Transverse colon (tissue), 4 donors: ENCODE measurements at regions not wholly inside any gene's neighbourhood (a gene's known extent, or its start where the extent isn't known, plus 50 kb on each side); places are given as distances from the start of the nearest gene placed in this dataset.

Experiments used
- DNase-seq: peaks from one replicate; pipeline ENCODE4 v3.0.0-alpha.2; 2019
- H3K27ac ChIP-seq, 4 donors: fragments of 200-600 bp; sonication (generic); 2 replicates each; pipeline ENCODE4 v1.5.1; 2016 to 2018; ENCODE audit warnings: inconsistent platforms in 4 of 4
- H3K27me3 ChIP-seq: fragments of 200-600 bp; sonication (generic); 2 replicates; pipeline ENCODE4 v1.5.1; 2017; ENCODE audit warnings: inconsistent platforms
- H3K36me3 ChIP-seq, 4 donors: fragments of 200-600 bp; sonication (generic); 2 replicates each; pipeline ENCODE4 v1.5.1; 2017 to 2019; ENCODE audit warnings: inconsistent platforms in 4 of 4
- H3K4me1 ChIP-seq, 4 donors: fragments of 200-600 bp; sonication (generic); 2 replicates each; pipeline ENCODE4 v1.5.1; 2017 to 2020; ENCODE audit warnings: inconsistent platforms in 4 of 4
- H3K4me3 ChIP-seq, 4 donors: fragments of 200-600 bp; sonication (generic); 1 replicate in 1 of 4; 2 replicates in 3 of 4; pipeline versions ENCODE4 v1.5.1 to v1.6.1; 2017 to 2019; ENCODE audit warnings: inconsistent platforms in 4 of 4
- H3K9me3 ChIP-seq, 2 donors: fragments of 200-600 bp; sonication (generic); 2 replicates each; pipeline ENCODE4 v1.5.1; 2017 to 2019; ENCODE audit warnings: inconsistent platforms in 2 of 2
- EP300 ChIP-seq: sonication (generic); formaldehyde crosslinking; IDR thresholded peaks from one replicate; pipeline ENCODE4 v1.6.1; 2017; ENCODE audit warnings: antibody characterized with exemption, low read depth
- POLR2A ChIP-seq: fragments of 450-650 bp; IDR thresholded peaks from one replicate; pipeline ENCODE4 v1.6.1; 2016; ENCODE audit warnings: antibody characterized with exemption, mild to moderate bottlenecking, moderate library complexity
- POLR2AphosphoS5 ChIP-seq, 3 donors: sonication (generic); formaldehyde crosslinking; IDR thresholded peaks; one replicate each; pipeline ENCODE4 v1.6.1; 2016; ENCODE audit warnings: antibody characterized with exemption in 3 of 3
- WGBS, 2 donors: methylation state at CpG; one replicate each; pipeline ENCODE4 v1.1.5; 2018; ENCODE audit warnings: low coverage in 1 of 2; 5-methylcytosine and 5-hydroxymethylcytosine counted together
- in situ Hi-C, 4 donors: fragments of 200-750 bp; cut with MboI; loops; one replicate each; pipeline versions ENCODE4 v1.15.0 to v1.15.1; 2017; ENCODE audit warnings: low sequenced_read_pairs in 3 of 4, low pct_ligation_motif_present in 1 of 4, low pct_unique_long_range_greater_than_20kb in 1 of 4
- intact Hi-C: fragments of 100-400 bp; cut with DNase I; formaldehyde crosslinking; loops from one replicate; pipeline ENCODE4 v1.15.1; 2023; ENCODE audit warnings: low total_unique reads
- TF ChIP-seq, protein P1 (sequence below), 5 experiments: fragments of 200-600 bp in 3 of 5; fragments of 450-650 bp in 2 of 5; sonication (generic) in 3 of 5; IDR thresholded peaks; 1 replicate in 2 of 5; 2 replicates in 3 of 5; pipeline ENCODE4 v1.5.1; 2016 to 2017; ENCODE audit warnings: antibody characterized with exemption in 5 of 5, inconsistent platforms in 3 of 5, mild to moderate bottlenecking in 2 of 5, moderate library complexity in 1 of 5

- no peaks in the 10 kb centered on the region for H3K4me1 ChIP-seq
- H3K27me3 ChIP-seq: no peaks in the 10 kb centered on the region
- intact Hi-C loops (no loop called here), in situ Hi-C loops (loop anchor here in 3 of 4 donors (25.0 kb wide), 2 partner anchors 498 to 1227 kb away; no protein-coding TSS in a partner anchor)
- no peaks in the 10 kb centered on the region for H3K9me3 ChIP-seq
- DNase-seq: no peak
- TF ChIP-seq EP300 (no peak), POLR2AphosphoS5 (IDR thresholded peaks at IDR 0.05) (no peak), POLR2A (no peak)
- TF ChIP-seq, protein P1, sequence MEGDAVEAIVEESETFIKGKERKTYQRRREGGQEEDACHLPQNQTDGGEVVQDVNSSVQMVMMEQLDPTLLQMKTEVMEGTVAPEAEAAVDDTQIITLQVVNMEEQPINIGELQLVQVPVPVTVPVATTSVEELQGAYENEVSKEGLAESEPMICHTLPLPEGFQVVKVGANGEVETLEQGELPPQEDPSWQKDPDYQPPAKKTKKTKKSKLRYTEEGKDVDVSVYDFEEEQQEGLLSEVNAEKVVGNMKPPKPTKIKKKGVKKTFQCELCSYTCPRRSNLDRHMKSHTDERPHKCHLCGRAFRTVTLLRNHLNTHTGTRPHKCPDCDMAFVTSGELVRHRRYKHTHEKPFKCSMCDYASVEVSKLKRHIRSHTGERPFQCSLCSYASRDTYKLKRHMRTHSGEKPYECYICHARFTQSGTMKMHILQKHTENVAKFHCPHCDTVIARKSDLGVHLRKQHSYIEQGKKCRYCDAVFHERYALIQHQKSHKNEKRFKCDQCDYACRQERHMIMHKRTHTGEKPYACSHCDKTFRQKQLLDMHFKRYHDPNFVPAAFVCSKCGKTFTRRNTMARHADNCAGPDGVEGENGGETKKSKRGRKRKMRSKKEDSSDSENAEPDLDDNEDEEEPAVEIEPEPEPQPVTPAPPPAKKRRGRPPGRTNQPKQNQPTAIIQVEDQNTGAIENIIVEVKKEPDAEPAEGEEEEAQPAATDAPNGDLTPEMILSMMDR (IDR thresholded peaks at IDR 0.05): no peak
- WGBS, 2 donors: 78 to 93% methylated on average over 2 to 5 of the region's 5 CpGs
- no peak overlapping the region for H3K4me3 ChIP-seq
- no peak overlapping the region for H3K27ac ChIP-seq
- H3K36me3 ChIP-seq: no peaks in the 10 kb centered on the region
Observed at GRCh38 chr18:8489761-8490160, 119.5 kb upstream of the RAB12 start.

GRCh38 chr18:8491516-8491915 is 117.7 kb upstream of the RAB12 start:
- in situ Hi-C loops (loop anchor here in 3 of 4 donors (25.0 kb wide), 2 partner anchors 496 to 1229 kb away; no protein-coding TSS in a partner anchor), intact Hi-C loops (no loop called here)
- Histone ChIP-seq H3K27ac (no peak overlapping the region), H3K4me1 (no peaks in the 10 kb centered on the region), H3K36me3 (no peaks in the 10 kb centered on the region), H3K9me3 (no peaks in the 10 kb centered on the region), H3K4me3 (no peak overlapping the region), H3K27me3 (no peaks in the 10 kb centered on the region)
- 78 to 85% methylated on average over 4 of the region's 4 CpGs for WGBS, 2 donors
- no peak for DNase-seq
- TF ChIP-seq POLR2A: no peak
- TF ChIP-seq POLR2AphosphoS5 (IDR thresholded peaks at IDR 0.05): no peak
- no peak for TF ChIP-seq EP300

DNA sequence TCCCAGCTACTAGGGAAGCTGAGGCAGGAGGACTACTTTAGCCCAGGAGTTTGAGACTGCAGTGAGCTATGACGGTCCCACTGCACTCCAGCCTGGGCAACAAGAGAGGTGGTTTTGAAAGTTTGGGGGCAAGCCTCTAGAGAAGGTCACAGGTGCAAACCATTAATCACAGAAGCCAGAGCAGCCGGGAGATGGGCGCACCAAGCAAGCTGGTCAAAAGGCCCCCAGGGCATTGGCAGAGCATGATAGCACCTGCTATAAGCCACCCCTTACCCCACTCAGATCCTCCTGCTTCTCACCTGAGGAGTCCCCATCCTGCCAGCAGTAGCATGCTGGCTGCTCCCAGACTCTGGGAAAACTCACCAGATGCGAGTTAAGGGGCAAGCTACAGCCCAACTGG is 116.1 kb upstream of the RAB12 start:
- no peak overlapping the region for H3K27ac ChIP-seq
- no peak for TF ChIP-seq POLR2AphosphoS5 (IDR thresholded peaks at IDR 0.05)
- TF ChIP-seq, protein P1 (IDR thresholded peaks at IDR 0.05): no peak
- TF ChIP-seq POLR2A: no peak
- no peak for TF ChIP-seq EP300
- no peaks in the 10 kb centered on the region for H3K9me3 ChIP-seq
- H3K36me3 ChIP-seq: no peaks in the 10 kb centered on the region
- DNase-seq: no peak
- intact Hi-C loops (no loop called here), in situ Hi-C loops (loop anchor here in 3 of 4 donors (25.0 kb wide), 2 partner anchors 494 to 1231 kb away; no protein-coding TSS in a partner anchor)
- no peaks in the 10 kb centered on the region for H3K27me3 ChIP-seq
- H3K4me3 ChIP-seq: no peak overlapping the region
- WGBS, 2 donors: 68% methylated on average over 4 of the region's 4 CpGs; no CpG with 5 or more reads in 1 of the 2 donors
- H3K4me1 ChIP-seq: no peaks in the 10 kb centered on the region

- Histone ChIP-seq H3K4me3 (no peak overlapping the region), H3K27ac (no peak overlapping the region), H3K9me3 (no peaks in the 10 kb centered on the region), H3K36me3 (no peaks in the 10 kb centered on the region), H3K4me1 (peaks cover 0 to 3% (median under 1%) of the 10 kb centered on the region in 4 donors), H3K27me3 (no peaks in the 10 kb centered on the region)
- TF ChIP-seq POLR2AphosphoS5 (IDR thresholded peaks at IDR 0.05) (no peak), POLR2A (no peak), EP300 (no peak)
- TF ChIP-seq, protein P1 (IDR thresholded peaks at IDR 0.05): no peak
- in situ Hi-C loops: loop anchor here in 3 of 4 donors (25.0 kb wide), 2 partner anchors 491 to 1234 kb away; no protein-coding TSS in a partner anchor
- WGBS, 2 donors: 67 to 68% methylated on average over 4 to 9 of the region's 9 CpGs
- DNase-seq: no peak
- intact Hi-C loops: no loop called here
Observed at GRCh38 chr18:8496186-8496585, 113.1 kb upstream of the RAB12 start.

- Histone ChIP-seq H3K4me3 (no peak overlapping the region), H3K36me3 (no peaks in the 10 kb centered on the region), H3K27me3 (no peaks in the 10 kb centered on the region), H3K27ac (no peak overlapping the region), H3K9me3 (no peaks in the 10 kb centered on the region), H3K4me1 (peaks cover 0 to 4% (median 1%) of the 10 kb centered on the region in 4 donors)
- TF ChIP-seq POLR2AphosphoS5 (IDR thresholded peaks at IDR 0.05): no peak
- TF ChIP-seq EP300: no peak
- TF ChIP-seq POLR2A: no peak
- TF ChIP-seq, protein P1 (IDR thresholded peaks at IDR 0.05): no peak
- in situ Hi-C loops: loop anchor here in 3 of 4 donors (25.0 kb wide), 2 partner anchors 488 to 1237 kb away; no protein-coding TSS in a partner anchor
- WGBS, 2 donors: 64 to 87% methylated on average over 3 to 4 of the region's 4 CpGs
- DNase-seq: no peak
- intact Hi-C loops: no loop called here
Observed at GRCh38 chr18:8498905-8499304, 110.3 kb upstream of the RAB12 start.
